Lung (tissue), 10 donors: ENCODE measurements at regions not wholly inside any gene's neighbourhood (a gene's known extent, or its start where the extent isn't known, plus 50 kb on each side); places are given as distances from the start of the nearest gene placed in this dataset. TPM values are rescaled to one million over a fixed set of nuclear protein-coding genes. Genes with fewer than 3 reads are reported as not detected.
"Not testable (repeated sequence)": the region's sequence is repeated elsewhere in the genome, so short reads cannot be mapped to it uniquely, and the experiment has no call there.

Source experiments
- ATAC-seq: fragments of 200-7000 bp; cut with Tn5 transposase; one replicate; pipeline ENCODE4 v1.9.1; 2020; ENCODE audit warnings: moderate number of reproducible peaks; ENCODE audit not compliant: insufficient read depth, low FRiP score
- DNase-seq, 3 donors: peaks; one replicate each; pipeline ENCODE4 v3.0.0-alpha.2; 2013 to 2017
- H3K27ac ChIP-seq, 2 donors: one replicate each; pipeline ENCODE4 v1.5.1; 2013; ENCODE audit warnings: mild to moderate bottlenecking in 2 of 2, moderate library complexity in 2 of 2, control low read depth in 1 of 2, inconsistent platforms in 1 of 2, low read depth in 1 of 2, low read length in 1 of 2
- H3K27me3 ChIP-seq, 3 donors: one replicate each; pipeline ENCODE4 v1.5.1; 2013; ENCODE audit warnings: low read length in 2 of 3; ENCODE audit not compliant: control insufficient read depth in 3 of 3, insufficient read depth in 3 of 3
- H3K36me3 ChIP-seq, 4 donors: one replicate each; pipeline ENCODE4 v1.5.1; 2013; ENCODE audit warnings: low read length in 4 of 4, mild to moderate bottlenecking in 1 of 4, moderate library complexity in 1 of 4; ENCODE audit not compliant: control insufficient read depth in 4 of 4, insufficient read depth in 4 of 4
- H3K4me1 ChIP-seq, 5 donors: one replicate each; pipeline ENCODE4 v1.5.1; 2013; ENCODE audit warnings: low read length in 5 of 5, mild to moderate bottlenecking in 2 of 5, moderate library complexity in 1 of 5; ENCODE audit not compliant: control insufficient read depth in 5 of 5, insufficient read depth in 5 of 5
- H3K4me3 ChIP-seq: one replicate; pipeline ENCODE4 v1.5.1; 2013; ENCODE audit warnings: mild to moderate bottlenecking, control low read depth, moderate library complexity
- H3K9ac ChIP-seq, 2 donors: one replicate each; pipeline ENCODE4 v1.5.1; 2013; ENCODE audit warnings: low read length in 2 of 2, control low read depth in 1 of 2; ENCODE audit not compliant: insufficient read depth in 1 of 2
- H3K9me3 ChIP-seq, 4 donors: one replicate each; pipeline ENCODE4 v1.5.1; 2013; ENCODE audit warnings: low read length in 3 of 4, mild to moderate bottlenecking in 1 of 4, moderate library complexity in 1 of 4; ENCODE audit not compliant: control insufficient read depth in 4 of 4, insufficient read depth in 3 of 4
- WGBS, 2 donors: extraction: QIAGEN DNeasy Blood & Tissue Kit; methylation state at CpG; one replicate each; pipeline ENCODE4 v1.1.7; 2013; 5-methylcytosine and 5-hydroxymethylcytosine counted together
- small RNA-seq: library from RNA; depleted of rRNA; stranded (forward); fragments of <200 nt; gene quantifications from one replicate; pipeline ENCODE3, GENCODE V24; 2014; ENCODE audit warnings: low replicate concordance
- donor health status: Bipolar disorder and iron deficiency.
- donor health status: healthy.
- donor health status: DM: yes; HTN: yes; CAD: no.

- not testable (repeated sequence) for H3K27me3 ChIP-seq, DNase-seq, H3K4me3 ChIP-seq, H3K9ac ChIP-seq, H3K36me3 ChIP-seq, H3K9me3 ChIP-seq, H3K27ac ChIP-seq, H3K4me1 ChIP-seq, ATAC-seq
- WGBS, 2 donors, result 60 to 66% methylated on average over 2 of the region's 2 CpGs
Observed at GRCh38 chr17:18574137-18574536, 70.1 kb downstream of the TBC1D28 start.

Small RNAs in the stretch of these regions (small RNA-seq; reads per million reads assigned to genes)
- not detected for gene AC107983.1
